ENCODE measurements at regions not wholly inside any gene's neighbourhood (a gene's known extent, or its start where the extent isn't known, plus 50 kb on each side); places are given as distances from the start of the nearest gene placed in this dataset.
"Not testable (repeated sequence)": the region's sequence is repeated elsewhere in the genome, so short reads cannot be mapped to it uniquely, and the experiment has no call there.

DNA sequence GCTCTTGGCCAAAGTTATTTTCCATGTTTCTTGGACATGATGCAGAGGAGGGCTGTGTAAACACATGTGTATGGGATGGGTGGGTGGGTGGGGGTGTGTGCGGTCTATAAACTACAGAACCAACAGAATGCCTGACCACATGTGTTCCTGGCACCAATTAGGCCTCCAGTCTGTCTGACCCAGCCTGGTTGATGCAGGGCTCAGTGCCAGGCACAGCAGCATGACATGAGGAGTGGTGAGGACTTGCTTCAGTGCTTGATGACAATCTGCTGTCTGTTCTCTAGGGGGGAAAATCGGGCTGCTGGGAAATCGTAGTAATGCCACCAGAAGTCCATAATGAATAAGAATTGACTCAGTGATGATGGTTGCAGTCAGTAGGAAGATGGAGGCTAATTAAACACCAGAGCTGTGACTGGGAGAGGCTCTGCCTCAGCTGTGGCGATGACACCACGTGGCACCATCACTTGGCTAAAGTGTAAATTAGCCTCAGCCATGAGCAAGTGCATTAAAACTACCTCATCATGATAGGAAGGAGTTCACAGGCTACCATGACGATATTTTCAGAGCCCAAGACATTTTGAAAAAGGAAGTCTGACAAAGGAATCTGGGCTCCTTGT lies 260.1 kb upstream of the PODXL start:
- TF ChIP-seq EZH2phosphoT487 (IDR thresholded peaks at IDR 0.05; ENCODE audit: borderline replicate concordance) = no peak
- TF ChIP-seq, protein P1, sequence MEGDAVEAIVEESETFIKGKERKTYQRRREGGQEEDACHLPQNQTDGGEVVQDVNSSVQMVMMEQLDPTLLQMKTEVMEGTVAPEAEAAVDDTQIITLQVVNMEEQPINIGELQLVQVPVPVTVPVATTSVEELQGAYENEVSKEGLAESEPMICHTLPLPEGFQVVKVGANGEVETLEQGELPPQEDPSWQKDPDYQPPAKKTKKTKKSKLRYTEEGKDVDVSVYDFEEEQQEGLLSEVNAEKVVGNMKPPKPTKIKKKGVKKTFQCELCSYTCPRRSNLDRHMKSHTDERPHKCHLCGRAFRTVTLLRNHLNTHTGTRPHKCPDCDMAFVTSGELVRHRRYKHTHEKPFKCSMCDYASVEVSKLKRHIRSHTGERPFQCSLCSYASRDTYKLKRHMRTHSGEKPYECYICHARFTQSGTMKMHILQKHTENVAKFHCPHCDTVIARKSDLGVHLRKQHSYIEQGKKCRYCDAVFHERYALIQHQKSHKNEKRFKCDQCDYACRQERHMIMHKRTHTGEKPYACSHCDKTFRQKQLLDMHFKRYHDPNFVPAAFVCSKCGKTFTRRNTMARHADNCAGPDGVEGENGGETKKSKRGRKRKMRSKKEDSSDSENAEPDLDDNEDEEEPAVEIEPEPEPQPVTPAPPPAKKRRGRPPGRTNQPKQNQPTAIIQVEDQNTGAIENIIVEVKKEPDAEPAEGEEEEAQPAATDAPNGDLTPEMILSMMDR (conservative IDR thresholded peaks at IDR 0.05; ENCODE audit: low read length) = no peak
- H3K9me3 ChIP-seq (ENCODE audit: insufficient read depth, low read depth, low read length) = no peaks in the 10 kb centered on the region
- no peaks in the 10 kb centered on the region for H4K20me1 ChIP-seq (ENCODE audit: insufficient read depth, low read length, poor library complexity, severe bottlenecking)
- H3K27me3 ChIP-seq (ENCODE audit: insufficient read depth, low read length, poor library complexity, severe bottlenecking) = no peaks in the 10 kb centered on the region
- H3F3A ChIP-seq (ENCODE audit: low read depth) = no peaks in the 10 kb centered on the region
- no peak overlapping the region for H3K4me2 ChIP-seq (ENCODE audit: low read depth, low read length, poor library complexity, severe bottlenecking)
- no peaks in the 10 kb centered on the region for H3K36me3 ChIP-seq (ENCODE audit: insufficient read depth, low read length)
- no peak overlapping the region for H2AFZ ChIP-seq (ENCODE audit: low read length)
- no peaks in the 10 kb centered on the region for H3K79me2 ChIP-seq (ENCODE audit: insufficient read depth, low read length)
- no peaks in the 10 kb centered on the region for H3K4me1 ChIP-seq (ENCODE audit: insufficient read depth, low read length, poor library complexity, severe bottlenecking)
- no peak overlapping the region for H3K4me3 ChIP-seq (ENCODE audit: low read length, poor library complexity, severe bottlenecking)
- H3K9me2 ChIP-seq (replicated peaks; ENCODE audit: low read depth, low read length) = no peaks in the 10 kb centered on the region
- no peak overlapping the region for H3K9ac ChIP-seq (ENCODE audit: low read depth, low read length, poor library complexity, severe bottlenecking)

DNA sequence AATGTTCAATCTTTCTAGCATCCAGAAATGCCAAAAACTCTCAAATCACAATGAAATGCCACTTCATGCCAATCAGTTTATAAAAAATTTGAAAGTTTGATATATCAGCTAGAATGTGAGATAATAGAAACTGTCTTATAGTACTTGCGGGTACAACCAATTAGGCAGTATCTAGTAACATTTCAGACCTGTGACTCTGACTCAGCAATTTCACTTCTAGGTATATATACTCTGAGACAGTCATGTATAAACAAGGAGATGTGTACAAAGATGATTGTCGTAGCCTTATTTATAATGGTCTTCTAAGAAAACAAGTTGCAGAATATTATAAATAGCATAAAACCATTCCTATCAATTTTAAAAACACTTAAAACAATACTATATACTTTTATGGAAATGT lies 252.3 kb upstream of the PODXL start:
- H3K79me2 ChIP-seq (ENCODE audit: insufficient read depth, low read length) = no peaks in the 10 kb centered on the region
- H3K27me3 ChIP-seq (ENCODE audit: insufficient read depth, low read length, poor library complexity, severe bottlenecking) = no peaks in the 10 kb centered on the region
- H3K9me2 ChIP-seq (replicated peaks; ENCODE audit: low read depth, low read length) = no peaks in the 10 kb centered on the region
- H3F3A ChIP-seq (ENCODE audit: low read depth) = no peaks in the 10 kb centered on the region
- no peaks in the 10 kb centered on the region for H4K20me1 ChIP-seq (ENCODE audit: insufficient read depth, low read length, poor library complexity, severe bottlenecking)
- no peak for TF ChIP-seq EZH2phosphoT487 (IDR thresholded peaks at IDR 0.05; ENCODE audit: borderline replicate concordance)
- TF ChIP-seq, protein P1 (conservative IDR thresholded peaks at IDR 0.05; ENCODE audit: low read length) = no peak
- no peak overlapping the region for H3K9ac ChIP-seq (ENCODE audit: low read depth, low read length, poor library complexity, severe bottlenecking)
- H3K9me3 ChIP-seq (ENCODE audit: insufficient read depth, low read depth, low read length) = no peaks in the 10 kb centered on the region
- H3K4me3 ChIP-seq (ENCODE audit: low read length, poor library complexity, severe bottlenecking) = no peak overlapping the region
- no peaks in the 10 kb centered on the region for H3K4me1 ChIP-seq (ENCODE audit: insufficient read depth, low read length, poor library complexity, severe bottlenecking)
- no peak overlapping the region for H2AFZ ChIP-seq (ENCODE audit: low read length)
- no peaks in the 10 kb centered on the region for H3K36me3 ChIP-seq (ENCODE audit: insufficient read depth, low read length)
- H3K4me2 ChIP-seq (ENCODE audit: low read depth, low read length, poor library complexity, severe bottlenecking) = no peak overlapping the region

DNA sequence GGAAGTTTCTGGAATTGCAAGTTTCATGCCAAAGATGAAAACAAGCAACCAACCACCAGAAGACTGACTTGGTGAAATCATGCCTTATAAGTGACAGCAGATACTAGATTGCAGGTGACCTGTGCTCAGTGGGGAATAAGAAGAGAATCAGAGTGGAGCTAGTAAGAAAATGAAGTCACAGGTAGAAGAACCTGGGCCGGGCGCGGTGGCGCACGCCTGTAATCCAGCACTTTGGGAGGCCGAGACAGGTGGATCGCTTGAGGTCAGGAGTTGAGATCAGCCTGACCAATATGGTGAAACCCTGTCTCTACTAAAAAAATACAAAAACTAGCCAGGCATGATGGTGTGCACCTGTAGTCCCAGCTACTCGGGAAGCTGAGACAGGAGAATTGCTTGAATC lies 251.7 kb upstream of the PODXL start:
- H2AFZ ChIP-seq (ENCODE audit: low read length); H3K27me3 ChIP-seq (ENCODE audit: insufficient read depth, low read length, poor library complexity, severe bottlenecking); H3K9me3 ChIP-seq (ENCODE audit: insufficient read depth, low read depth, low read length); H3F3A ChIP-seq (ENCODE audit: low read depth); H4K20me1 ChIP-seq (ENCODE audit: insufficient read depth, low read length, poor library complexity, severe bottlenecking); H3K36me3 ChIP-seq (ENCODE audit: insufficient read depth, low read length); H3K4me2 ChIP-seq (ENCODE audit: low read depth, low read length, poor library complexity, severe bottlenecking); H3K79me2 ChIP-seq (ENCODE audit: insufficient read depth, low read length); H3K9ac ChIP-seq (ENCODE audit: low read depth, low read length, poor library complexity, severe bottlenecking); H3K4me3 ChIP-seq (ENCODE audit: low read length, poor library complexity, severe bottlenecking); H3K9me2 ChIP-seq (replicated peaks; ENCODE audit: low read depth, low read length); H3K4me1 ChIP-seq (ENCODE audit: insufficient read depth, low read length, poor library complexity, severe bottlenecking): not testable (repeated sequence)

DNA sequence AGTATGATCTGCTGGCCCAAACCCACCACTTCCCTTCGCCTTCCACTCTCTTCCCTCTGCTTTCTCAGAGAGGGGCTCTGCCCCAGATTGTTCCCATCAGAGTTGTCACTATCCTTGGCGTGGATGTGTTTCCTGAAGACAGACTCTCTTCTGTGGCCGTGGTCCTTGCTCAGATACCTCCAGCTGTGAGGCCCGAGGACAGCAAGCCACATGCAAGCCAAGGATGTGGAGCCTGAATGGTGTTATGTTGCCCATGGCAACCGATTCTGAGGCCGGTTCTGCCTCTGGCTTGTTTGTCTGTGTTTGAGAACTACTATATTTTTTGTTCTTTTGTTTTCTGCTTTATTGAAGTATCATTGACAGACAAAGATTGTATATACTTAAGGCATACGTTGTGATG lies 247.4 kb upstream of the PODXL start:
- no peak overlapping the region for H2AFZ ChIP-seq (ENCODE audit: low read length)
- H3F3A ChIP-seq (ENCODE audit: low read depth) = no peaks in the 10 kb centered on the region
- H3K9ac ChIP-seq (ENCODE audit: low read depth, low read length, poor library complexity, severe bottlenecking) = no peak overlapping the region
- no peak overlapping the region for H3K4me3 ChIP-seq (ENCODE audit: low read length, poor library complexity, severe bottlenecking)
- no peak overlapping the region for H3K4me2 ChIP-seq (ENCODE audit: low read depth, low read length, poor library complexity, severe bottlenecking)
- H3K4me1 ChIP-seq (ENCODE audit: insufficient read depth, low read length, poor library complexity, severe bottlenecking) = no peaks in the 10 kb centered on the region
- TF ChIP-seq EZH2phosphoT487 (IDR thresholded peaks at IDR 0.05; ENCODE audit: borderline replicate concordance) = no peak
- TF ChIP-seq, protein P1 (conservative IDR thresholded peaks at IDR 0.05; ENCODE audit: low read length) = no peak
- no peaks in the 10 kb centered on the region for H3K27me3 ChIP-seq (ENCODE audit: insufficient read depth, low read length, poor library complexity, severe bottlenecking)
- no peaks in the 10 kb centered on the region for H3K9me2 ChIP-seq (replicated peaks; ENCODE audit: low read depth, low read length)
- H3K79me2 ChIP-seq (ENCODE audit: insufficient read depth, low read length) = no peaks in the 10 kb centered on the region
- no peaks in the 10 kb centered on the region for H3K9me3 ChIP-seq (ENCODE audit: insufficient read depth, low read depth, low read length)
- no peaks in the 10 kb centered on the region for H3K36me3 ChIP-seq (ENCODE audit: insufficient read depth, low read length)
- no peaks in the 10 kb centered on the region for H4K20me1 ChIP-seq (ENCODE audit: insufficient read depth, low read length, poor library complexity, severe bottlenecking)
